Stimulated activated memory B cell treated with anti-CD40 and anti-IgM and Interleukin-4, amounts not matched to agents 10 μg/mL and 1 μg/mL and 100 μg/mL, for 72 hours (primary cell): ENCODE measurements at regions not wholly inside any gene's neighbourhood (a gene's known extent, or its start where the extent isn't known, plus 50 kb on each side); places are given as distances from the start of the nearest gene placed in this dataset.
"Not testable (repeated sequence)": the region's sequence is repeated elsewhere in the genome, so short reads cannot be mapped to it uniquely, and the experiment has no call there.

Source experiments
- ATAC-seq: fragments of 150-1000 bp; cut with Tn5 transposase; 2 replicates; pipeline ENCODE4 v1.10.0; 2021
- H3K27ac Mint-ChIP-seq: one replicate; pipeline ENCODE4 v1.8.0; 2022; ENCODE audit warnings: mild to moderate bottlenecking, mixed read lengths
- H3K27me3 Mint-ChIP-seq: one replicate; pipeline ENCODE4 v1.8.0; 2022; ENCODE audit warnings: mixed read lengths
- H3K36me3 Mint-ChIP-seq: one replicate; pipeline ENCODE4 v1.8.0; 2022; ENCODE audit warnings: mixed read lengths
- H3K4me1 Mint-ChIP-seq: one replicate; pipeline ENCODE4 v1.8.0; 2022; ENCODE audit warnings: mixed read lengths
- H3K4me3 Mint-ChIP-seq: one replicate; pipeline ENCODE4 v1.8.0; 2022; ENCODE audit warnings: mild to moderate bottlenecking, moderate library complexity, mixed read lengths
- H3K9me3 Mint-ChIP-seq: one replicate; pipeline ENCODE4 v1.8.0; 2022; ENCODE audit warnings: mixed read lengths

GRCh38 chr17:33574942-33575445 is 281.9 kb upstream of the ASIC2 start:
- no peaks in the 10 kb centered on the region for H3K4me1 Mint-ChIP-seq
- H3K4me3 Mint-ChIP-seq = no peak overlapping the region
- ATAC-seq = no peak
- H3K27me3 Mint-ChIP-seq = peaks cover 12% of the 10 kb centered on the region
- H3K9me3 Mint-ChIP-seq = peaks cover 4% of the 10 kb centered on the region
- H3K36me3 Mint-ChIP-seq = no peaks in the 10 kb centered on the region
- H3K27ac Mint-ChIP-seq = no peak overlapping the region

GRCh38 chr17:33579740-33580139 is 286.6 kb upstream of the ASIC2 start:
- H3K27me3 Mint-ChIP-seq, ATAC-seq, H3K27ac Mint-ChIP-seq, H3K9me3 Mint-ChIP-seq, H3K4me1 Mint-ChIP-seq, H3K36me3 Mint-ChIP-seq, H3K4me3 Mint-ChIP-seq: not testable (repeated sequence)

GRCh38 chr17:33580215-33580614 is 287.1 kb upstream of the ASIC2 start:
- no peak overlapping the region for H3K27ac Mint-ChIP-seq
- H3K9me3 Mint-ChIP-seq = no peaks in the 10 kb centered on the region
- peak; percentile 50 for ATAC-seq
- H3K4me1 Mint-ChIP-seq = no peaks in the 10 kb centered on the region
- H3K27me3 Mint-ChIP-seq = no peaks in the 10 kb centered on the region
- no peaks in the 10 kb centered on the region for H3K36me3 Mint-ChIP-seq
- no peak overlapping the region for H3K4me3 Mint-ChIP-seq

GRCh38 chr17:33582661-33583060 is 289.6 kb upstream of the ASIC2 start:
- Mint-ChIP-seq H3K27ac (no peak overlapping the region), H3K27me3 (peaks cover under 1% of the 10 kb centered on the region), H3K4me1 (no peaks in the 10 kb centered on the region), H3K9me3 (no peaks in the 10 kb centered on the region), H3K4me3 (no peak overlapping the region), H3K36me3 (no peaks in the 10 kb centered on the region)
- no peak for ATAC-seq

GRCh38 chr17:33583518-33584417 is 290.7 kb upstream of the ASIC2 start:
- H3K27me3 Mint-ChIP-seq = peaks cover 5% of the 10 kb centered on the region

GRCh38 chr17:33593991-33594390 is 300.9 kb upstream of the ASIC2 start:
- Mint-ChIP-seq H3K27me3 (peaks cover 9% of the 10 kb centered on the region), H3K9me3 (peaks cover 3% of the 10 kb centered on the region), H3K4me1 (no peaks in the 10 kb centered on the region), H3K4me3 (no peak overlapping the region), H3K36me3 (no peaks in the 10 kb centered on the region), H3K27ac (no peak overlapping the region)
- ATAC-seq = no peak

More at GRCh38 chr17:33583518-33584417, 290.7 kb upstream of the ASIC2 start:
- Mint-ChIP-seq H3K9me3 (no peaks in the 10 kb centered on the region), H3K4me1 (no peaks in the 10 kb centered on the region), H3K27ac (no peak overlapping the region), H3K4me3 (no peak overlapping the region), H3K36me3 (no peaks in the 10 kb centered on the region)
- no peak for ATAC-seq

- Mint-ChIP-seq H3K27ac (no peak overlapping the region), H3K27me3 (peaks cover 9% of the 10 kb centered on the region), H3K4me1 (no peaks in the 10 kb centered on the region), H3K36me3 (no peaks in the 10 kb centered on the region), H3K9me3 (no peaks in the 10 kb centered on the region), H3K4me3 (no peak overlapping the region)
- ATAC-seq = no peak
Measured at GRCh38 chr17:33595828-33596227, 302.7 kb upstream of the ASIC2 start.

GRCh38 chr17:33596899-33597298 is 303.8 kb upstream of the ASIC2 start:
- Mint-ChIP-seq H3K9me3 (no peaks in the 10 kb centered on the region), H3K27me3 (peaks cover 9% of the 10 kb centered on the region), H3K36me3 (no peaks in the 10 kb centered on the region), H3K4me1 (no peaks in the 10 kb centered on the region), H3K4me3 (no peak overlapping the region), H3K27ac (no peak overlapping the region)
- ATAC-seq = no peak

GRCh38 chr17:33598797-33599196 is 305.7 kb upstream of the ASIC2 start:
- peaks cover 9% of the 10 kb centered on the region for H3K27me3 Mint-ChIP-seq
- no peaks in the 10 kb centered on the region for H3K36me3 Mint-ChIP-seq
- H3K9me3 Mint-ChIP-seq = no peaks in the 10 kb centered on the region
- no peak overlapping the region for H3K27ac Mint-ChIP-seq
- no peaks in the 10 kb centered on the region for H3K4me1 Mint-ChIP-seq
- H3K4me3 Mint-ChIP-seq = no peak overlapping the region
- ATAC-seq = no peak

GRCh38 chr17:33602981-33603380 is 309.9 kb upstream of the ASIC2 start:
- ATAC-seq = no peak
- peaks cover 2% of the 10 kb centered on the region for H3K27me3 Mint-ChIP-seq
- H3K27ac Mint-ChIP-seq = no peak overlapping the region
- no peaks in the 10 kb centered on the region for H3K4me1 Mint-ChIP-seq
- H3K4me3 Mint-ChIP-seq = no peak overlapping the region
- no peaks in the 10 kb centered on the region for H3K36me3 Mint-ChIP-seq
- no peaks in the 10 kb centered on the region for H3K9me3 Mint-ChIP-seq

- no peak overlapping the region for H3K27ac Mint-ChIP-seq
Measured at GRCh38 chr17:33603789-33604188, 310.7 kb upstream of the ASIC2 start.

GRCh38 chr17:33611532-33611931 is 318.4 kb upstream of the ASIC2 start:
- H3K9me3 Mint-ChIP-seq = no peaks in the 10 kb centered on the region
- no peaks in the 10 kb centered on the region for H3K27me3 Mint-ChIP-seq
- H3K27ac Mint-ChIP-seq = no peak overlapping the region
- ATAC-seq = no peak
- no peaks in the 10 kb centered on the region for H3K36me3 Mint-ChIP-seq
- H3K4me1 Mint-ChIP-seq = no peaks in the 10 kb centered on the region
- H3K4me3 Mint-ChIP-seq = no peak overlapping the region

More at GRCh38 chr17:33603789-33604188, 310.7 kb upstream of the ASIC2 start:
- ATAC-seq = no peak
- no peaks in the 10 kb centered on the region for H3K27me3 Mint-ChIP-seq
- no peaks in the 10 kb centered on the region for H3K9me3 Mint-ChIP-seq
- H3K36me3 Mint-ChIP-seq = no peaks in the 10 kb centered on the region
- H3K4me1 Mint-ChIP-seq = no peaks in the 10 kb centered on the region
- H3K4me3 Mint-ChIP-seq = no peak overlapping the region

GRCh38 chr17:33615861-33616260 is 322.8 kb upstream of the ASIC2 start:
- peaks cover 3% of the 10 kb centered on the region for H3K9me3 Mint-ChIP-seq
- H3K36me3 Mint-ChIP-seq = no peaks in the 10 kb centered on the region
- no peak overlapping the region for H3K4me3 Mint-ChIP-seq
- H3K27me3 Mint-ChIP-seq = no peaks in the 10 kb centered on the region
- ATAC-seq = no peak
- H3K4me1 Mint-ChIP-seq = no peaks in the 10 kb centered on the region
- no peak overlapping the region for H3K27ac Mint-ChIP-seq

- no peak for ATAC-seq
- Mint-ChIP-seq H3K27ac (no peak overlapping the region), H3K9me3 (peaks cover 4% of the 10 kb centered on the region), H3K4me3 (no peak overlapping the region), H3K36me3 (no peaks in the 10 kb centered on the region), H3K27me3 (peaks cover 1% of the 10 kb centered on the region), H3K4me1 (no peaks in the 10 kb centered on the region)
Measured at GRCh38 chr17:33623841-33624240, 330.7 kb upstream of the ASIC2 start.

- Mint-ChIP-seq H3K27ac (no peak overlapping the region), H3K36me3 (no peaks in the 10 kb centered on the region), H3K27me3 (peaks cover 25% of the 10 kb centered on the region), H3K9me3 (peaks cover 17% of the 10 kb centered on the region), H3K4me3 (no peak overlapping the region), H3K4me1 (no peaks in the 10 kb centered on the region)
- no peak for ATAC-seq
Measured at GRCh38 chr17:33628500-33629346, 335.6 kb upstream of the ASIC2 start.
